BJ (cell line): ENCODE measurements at regions not wholly inside any gene's neighbourhood (a gene's known extent, or its start where the extent isn't known, plus 50 kb on each side); places are given as distances from the start of the nearest gene placed in this dataset.

Experiments
- CTCF ChIA-PET: fragments of 350-600 bp; formaldehyde crosslinking; extraction: SDS; loops from one replicate; lab custom pipeline; 2021; ENCODE audit warnings: antibody characterized with exemption, inconsistent platforms; lab: Yijun Ruan, JAX
- POLR2A ChIA-PET: fragments of 300-600 bp; sonication (Branson Sonifier 250); formaldehyde crosslinking; extraction: SDS; loops from one replicate; lab custom pipeline; 2021; ENCODE audit warnings: antibody characterized with exemption; lab: Charles Lee
- DNase-seq: peaks from one replicate; pipeline ENCODE4 v3.0.0-alpha.2; 2011; ENCODE audit warnings: low read depth
- H3K27me3 ChIP-seq: 2 replicates; pipeline ENCODE4 v1.6.0; 2011; ENCODE audit warnings: low read length; ENCODE audit not compliant: control insufficient read depth, insufficient read depth
- H3K36me3 ChIP-seq: 2 replicates; pipeline ENCODE4 v1.5.1; 2011; ENCODE audit warnings: low read length; ENCODE audit not compliant: control insufficient read depth, insufficient read depth
- H3K4me3 ChIP-seq: 2 replicates; pipeline ENCODE4 v1.5.1; 2011; ENCODE audit warnings: low read depth, mild to moderate bottlenecking, control low read depth, low read length
- TF ChIP-seq, protein P1 (sequence below): IDR thresholded peaks from 2 replicates; pipeline ENCODE4 v1.5.1; 2011; ENCODE audit warnings: low read depth, mild to moderate bottlenecking, control low read depth, inconsistent platforms, low read length, moderate library complexity; ENCODE audit not compliant: insufficient read depth

DNA sequence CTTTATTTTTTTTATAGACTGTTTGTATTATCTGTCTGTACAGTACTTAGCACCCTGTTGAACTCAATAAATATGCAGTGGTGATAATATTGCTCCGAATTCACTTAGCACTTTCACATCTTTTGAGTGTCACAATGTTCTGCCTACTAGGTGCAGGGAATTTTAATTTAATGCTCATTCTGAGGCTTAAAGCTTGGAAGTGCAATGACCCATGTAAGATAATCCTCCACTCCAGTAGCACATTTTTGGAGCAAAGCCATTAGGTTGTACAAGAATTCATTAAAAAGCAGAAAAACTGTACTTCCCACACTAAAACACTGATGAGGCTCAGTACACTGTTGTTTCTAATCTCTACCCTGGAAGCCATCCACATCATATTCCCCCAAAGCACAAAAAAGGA, 255.3 kb upstream of the MTNR1B start:
- H3K4me3 ChIP-seq = no peak overlapping the region
- no peak for DNase-seq
- ChIA-PET CTCF (no interaction called here), POLR2A (no interaction called here)
- H3K27me3 ChIP-seq = no peaks in the 10 kb centered on the region
- H3K36me3 ChIP-seq = no peaks in the 10 kb centered on the region
- TF ChIP-seq, protein P1, sequence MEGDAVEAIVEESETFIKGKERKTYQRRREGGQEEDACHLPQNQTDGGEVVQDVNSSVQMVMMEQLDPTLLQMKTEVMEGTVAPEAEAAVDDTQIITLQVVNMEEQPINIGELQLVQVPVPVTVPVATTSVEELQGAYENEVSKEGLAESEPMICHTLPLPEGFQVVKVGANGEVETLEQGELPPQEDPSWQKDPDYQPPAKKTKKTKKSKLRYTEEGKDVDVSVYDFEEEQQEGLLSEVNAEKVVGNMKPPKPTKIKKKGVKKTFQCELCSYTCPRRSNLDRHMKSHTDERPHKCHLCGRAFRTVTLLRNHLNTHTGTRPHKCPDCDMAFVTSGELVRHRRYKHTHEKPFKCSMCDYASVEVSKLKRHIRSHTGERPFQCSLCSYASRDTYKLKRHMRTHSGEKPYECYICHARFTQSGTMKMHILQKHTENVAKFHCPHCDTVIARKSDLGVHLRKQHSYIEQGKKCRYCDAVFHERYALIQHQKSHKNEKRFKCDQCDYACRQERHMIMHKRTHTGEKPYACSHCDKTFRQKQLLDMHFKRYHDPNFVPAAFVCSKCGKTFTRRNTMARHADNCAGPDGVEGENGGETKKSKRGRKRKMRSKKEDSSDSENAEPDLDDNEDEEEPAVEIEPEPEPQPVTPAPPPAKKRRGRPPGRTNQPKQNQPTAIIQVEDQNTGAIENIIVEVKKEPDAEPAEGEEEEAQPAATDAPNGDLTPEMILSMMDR = no peak

DNA sequence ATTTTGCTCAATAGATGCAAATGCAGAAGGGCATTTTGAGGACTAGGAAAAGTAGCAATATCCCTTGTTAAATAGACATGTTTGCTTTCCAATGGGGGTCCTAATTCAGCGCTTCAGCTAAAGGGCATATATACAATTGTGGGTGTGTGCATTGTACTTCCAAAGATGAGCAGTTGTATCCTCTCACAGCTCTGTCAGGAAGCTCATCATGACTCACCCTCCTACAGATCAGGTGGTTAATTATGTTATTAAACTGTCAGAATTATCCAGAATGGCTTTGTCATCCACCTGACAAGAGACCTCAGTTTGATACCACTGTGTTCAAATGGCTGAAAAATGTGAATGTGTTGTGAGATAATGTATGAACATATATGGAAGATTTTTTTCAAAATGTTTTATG, 252.2 kb upstream of the MTNR1B start:
- no peaks in the 10 kb centered on the region for H3K27me3 ChIP-seq
- H3K4me3 ChIP-seq = no peak overlapping the region
- DNase-seq = no peak
- TF ChIP-seq, protein P1 = no peak
- CTCF ChIA-PET = no interaction called here
- POLR2A ChIA-PET = no interaction called here
- H3K36me3 ChIP-seq = no peaks in the 10 kb centered on the region

GRCh38 chr11:92720385-92720784, 249.1 kb upstream of the MTNR1B start:
- DNase-seq = no peak
- Histone ChIP-seq H3K36me3 (no peaks in the 10 kb centered on the region), H3K4me3 (no peak overlapping the region), H3K27me3 (no peaks in the 10 kb centered on the region; the same call in 1 of the 2 replicates)
- ChIA-PET CTCF (no interaction called here), POLR2A (no interaction called here)
- TF ChIP-seq, protein P1 = no peak

DNA sequence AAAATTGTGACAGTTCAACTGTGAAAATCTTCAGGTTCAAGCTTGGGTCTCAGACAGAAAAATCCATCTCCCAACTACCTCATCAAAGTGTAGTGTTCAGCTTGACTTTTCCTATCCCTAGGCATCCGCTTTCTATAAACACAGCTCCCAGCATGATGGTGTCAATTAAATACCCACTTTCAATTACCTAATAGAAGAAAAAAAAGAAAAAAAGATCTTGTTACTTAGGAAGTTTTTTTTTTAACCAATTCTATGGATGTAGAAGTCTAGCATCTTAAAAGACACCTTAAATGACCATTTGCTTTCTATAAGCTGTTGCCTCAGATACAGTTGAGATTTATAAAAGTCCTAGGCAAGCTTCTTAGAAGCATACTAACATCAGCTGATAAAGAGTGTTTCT, 244.1 kb upstream of the MTNR1B start:
- DNase-seq = no peak
- Histone ChIP-seq H3K36me3 (no peaks in the 10 kb centered on the region), H3K27me3 (no peaks in the 10 kb centered on the region; the same call in 1 of the 2 replicates), H3K4me3 (no peak overlapping the region)
- ChIA-PET POLR2A (no interaction called here), CTCF (no interaction called here)
- TF ChIP-seq, protein P1 = no peak

- Histone ChIP-seq H3K27me3 (no peaks in the 10 kb centered on the region; the same call in 1 of the 2 replicates), H3K36me3 (no peaks in the 10 kb centered on the region), H3K4me3 (no peak overlapping the region)
- no peak for DNase-seq
- ChIA-PET POLR2A (no interaction called here), CTCF (no interaction called here)
- TF ChIP-seq, protein P1 = no peak
Observed at GRCh38 chr11:92727123-92727522, 242.3 kb upstream of the MTNR1B start.
